ENCODE measurements at regions not wholly inside any gene's neighbourhood (a gene's known extent, or its start where the extent isn't known, plus 50 kb on each side); places are given as distances from the start of the nearest gene placed in this dataset.

- no peak for TF ChIP-seq CTCF (IDR thresholded peaks at IDR 0.05 in 8 of 11, conservative IDR thresholded peaks at IDR 0.05 in 3 of 11)
- no peak for TF ChIP-seq POLR2A (IDR thresholded peaks at IDR 0.05)
- TF ChIP-seq POLR2AphosphoS5 (IDR thresholded peaks at IDR 0.05), result no peak
Measured at GRCh38 chr4:14035076-14035475, 407.6 kb upstream of the BOD1L1 start.

All from spleen (tissue), 7 donors.